HG03457 (cell line): ENCODE measurements at regions not wholly inside any gene's neighbourhood (a gene's known extent, or its start where the extent isn't known, plus 50 kb on each side); places are given as distances from the start of the nearest gene placed in this dataset.
A peak's percentile ranks its signal among the peaks of the same experiment; 100 is the strongest.
"Not testable (repeated sequence)": the region's sequence is repeated elsewhere in the genome, so short reads cannot be mapped to it uniquely, and the experiment has no call there.

ENCODE experiments used
- ATAC-seq: cut with Tn5 transposase; IDR thresholded peaks from one replicate; pipeline ENCODE4 v1.9.1; 2021; ENCODE audit warnings: moderate number of reproducible peaks; ENCODE audit not compliant: unreplicated experiment

DNA sequence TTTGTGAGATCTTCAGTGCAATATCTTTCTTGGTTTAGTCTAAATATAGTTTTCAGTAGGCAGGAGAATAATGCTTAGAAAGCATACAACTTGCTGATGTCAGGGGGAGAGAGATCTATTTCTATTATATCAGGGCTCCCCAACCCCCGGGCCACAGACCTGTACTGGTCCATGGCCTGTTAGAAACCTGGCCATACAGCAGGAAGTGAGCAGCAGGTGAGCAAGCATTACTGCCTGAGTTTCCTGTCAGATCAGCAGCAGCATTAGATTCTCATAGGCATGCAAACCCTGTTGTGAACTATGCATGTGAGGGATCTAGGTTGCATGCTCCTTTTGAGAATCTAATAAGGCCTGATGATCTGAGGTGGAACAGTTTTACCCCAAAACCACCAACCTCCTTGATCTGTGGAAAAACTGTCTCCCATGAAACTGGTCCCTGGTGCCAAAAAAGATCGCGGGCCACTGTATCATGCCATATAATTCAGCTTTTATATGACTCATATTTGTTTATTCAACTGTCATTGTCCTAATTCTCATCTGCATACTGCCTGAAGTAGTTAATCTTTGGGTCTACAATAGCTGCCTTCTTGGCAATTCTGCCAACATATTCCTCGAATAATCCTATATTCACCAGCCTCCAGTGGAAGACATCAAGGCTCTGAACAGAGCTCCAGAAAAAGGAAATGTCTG, 163.6 kb upstream of the DYRK2 start:
- ATAC-seq = no peak

GRCh38 chr12:67486671-67487070, 161.9 kb upstream of the DYRK2 start:
- ATAC-seq = no peak

DNA sequence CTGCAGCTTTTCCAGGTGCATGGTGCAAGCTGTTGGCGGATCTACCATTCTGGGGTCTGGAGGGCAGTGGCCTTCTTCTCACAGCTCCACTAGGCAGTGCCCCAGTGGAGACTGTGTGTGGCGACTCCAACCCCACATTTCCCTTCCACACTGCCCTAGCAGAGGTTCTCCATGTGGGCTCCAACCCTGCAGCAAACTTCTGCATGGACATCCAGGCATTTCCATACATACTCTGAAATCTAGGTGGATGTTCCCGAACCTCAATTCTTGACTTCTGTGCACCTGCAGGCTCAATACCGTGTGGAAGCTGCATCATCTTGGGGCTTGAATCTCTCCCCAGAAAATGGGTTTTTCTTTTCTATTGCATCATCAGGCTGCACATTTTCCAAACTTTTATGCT, 160.2 kb upstream of the DYRK2 start:
- ATAC-seq = not testable (repeated sequence)

DNA sequence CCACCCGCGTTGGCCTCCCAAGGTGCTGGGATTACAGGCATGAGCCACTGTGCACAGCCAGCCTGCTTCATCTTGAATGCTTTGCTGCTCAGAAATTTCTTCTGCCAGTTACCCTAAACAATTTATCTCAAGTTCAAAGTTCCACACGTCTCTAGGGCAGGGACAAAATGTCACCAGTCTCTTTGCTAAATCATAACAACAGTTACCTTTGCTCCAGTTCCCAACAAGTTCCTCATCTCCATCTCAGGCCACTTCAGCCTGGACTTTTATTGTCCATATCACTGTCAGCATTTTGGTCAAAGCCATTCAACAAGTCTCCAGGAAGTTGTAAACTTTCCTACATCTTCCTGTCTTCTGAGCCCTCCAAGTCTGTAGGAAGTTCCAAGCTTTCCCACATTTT, 159.5 kb upstream of the DYRK2 start:
- no peak for ATAC-seq

- no peak for ATAC-seq
Observed at GRCh38 chr12:67496581-67496980, 152.0 kb upstream of the DYRK2 start.

- ATAC-seq = no peak
Observed at GRCh38 chr12:67498991-67499390, 149.6 kb upstream of the DYRK2 start.

DNA sequence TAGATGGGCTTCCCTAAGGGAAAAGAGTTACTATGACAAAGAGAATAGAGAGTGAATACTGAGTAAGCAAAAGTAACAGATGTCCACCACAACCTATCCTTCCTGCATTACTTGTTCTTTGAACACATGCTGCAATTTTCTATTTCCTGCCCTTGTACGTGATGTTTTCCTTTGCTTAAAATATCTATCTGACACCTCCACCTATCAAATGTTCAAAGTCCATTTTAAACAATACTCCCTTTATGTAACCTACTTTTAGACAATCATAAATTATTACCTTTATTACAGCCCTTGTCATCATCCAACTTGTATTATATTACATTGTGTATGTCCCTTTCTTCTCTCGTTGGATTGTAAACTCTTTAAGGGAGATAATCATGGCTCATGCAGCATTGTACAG, 147.2 kb upstream of the DYRK2 start:
- no peak for ATAC-seq

GRCh38 chr12:67504026-67504425, 144.5 kb upstream of the DYRK2 start:
- no peak for ATAC-seq

DNA sequence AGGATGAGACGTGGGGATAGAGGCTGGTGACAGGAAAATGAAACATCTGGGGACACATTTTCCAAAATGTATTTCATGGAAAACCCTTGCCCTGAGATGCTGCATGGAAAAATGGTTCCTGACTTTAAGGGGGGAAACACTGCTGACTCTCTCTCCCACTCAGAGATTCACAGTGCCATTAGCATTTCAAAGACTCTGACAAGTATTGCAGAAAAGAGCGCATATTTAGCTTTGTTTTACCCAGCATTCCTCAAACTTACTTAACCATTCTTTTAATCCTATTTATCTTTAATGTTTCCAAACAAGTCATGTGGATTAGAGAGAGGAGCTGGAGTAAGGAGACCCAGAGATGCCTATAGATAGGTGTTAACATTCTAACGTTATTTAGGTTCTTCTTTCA, 141.8 kb upstream of the DYRK2 start:
- no peak for ATAC-seq

- ATAC-seq = no peak
Observed at GRCh38 chr12:67508830-67509229, 139.7 kb upstream of the DYRK2 start.

DNA sequence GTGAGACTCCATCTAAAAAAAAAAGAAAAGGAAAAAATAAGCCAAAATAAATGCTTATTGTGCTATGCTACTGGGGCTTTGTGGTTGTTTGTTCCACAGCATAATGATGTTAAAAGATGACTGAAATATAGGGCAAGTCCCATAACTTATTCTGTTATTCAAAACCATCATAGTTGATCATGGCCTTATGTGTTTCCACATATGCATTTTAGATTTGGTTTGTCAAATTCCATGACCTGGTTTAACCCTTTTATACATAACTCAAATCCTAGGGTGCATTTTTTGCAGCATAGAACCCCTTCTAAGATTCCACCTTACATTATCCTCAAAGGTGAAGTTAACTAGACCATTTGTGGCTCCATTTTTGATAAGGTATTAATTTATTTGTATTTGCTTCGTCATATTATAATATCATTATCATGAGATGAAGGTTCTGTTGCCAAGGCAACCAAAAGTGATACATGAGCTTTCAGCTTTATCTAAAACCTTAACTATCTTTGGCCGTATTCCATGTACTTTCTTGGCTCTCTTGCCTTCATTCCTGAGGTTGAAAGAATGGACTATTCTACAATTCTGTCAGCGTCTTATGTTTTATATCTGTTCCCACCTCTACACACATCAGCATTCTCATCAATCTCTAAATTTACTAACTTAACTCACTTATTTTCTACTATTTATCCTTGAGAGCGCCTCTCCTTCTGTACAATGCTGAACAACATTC, 138.7 kb upstream of the DYRK2 start:
- no peak for ATAC-seq

DNA sequence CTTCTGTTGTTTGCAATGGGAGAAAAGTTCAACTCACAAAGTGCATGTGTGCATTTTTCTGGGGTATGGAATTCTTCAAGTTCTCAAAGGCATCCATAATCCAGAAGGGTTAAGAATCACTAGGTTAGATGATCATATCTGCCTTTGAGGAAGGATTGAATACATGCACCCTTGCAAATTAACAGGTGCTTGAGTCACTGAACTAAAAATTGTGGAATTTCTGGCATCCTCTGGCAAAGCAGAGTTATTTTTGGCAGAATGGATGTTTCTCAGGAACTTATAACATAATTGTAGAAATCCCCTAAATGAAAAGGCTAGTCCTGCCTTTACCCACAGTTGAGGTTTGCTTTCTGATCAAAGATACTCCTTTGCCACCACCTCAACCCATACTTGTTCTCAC, 136.5 kb upstream of the DYRK2 start:
- no peak for ATAC-seq

DNA sequence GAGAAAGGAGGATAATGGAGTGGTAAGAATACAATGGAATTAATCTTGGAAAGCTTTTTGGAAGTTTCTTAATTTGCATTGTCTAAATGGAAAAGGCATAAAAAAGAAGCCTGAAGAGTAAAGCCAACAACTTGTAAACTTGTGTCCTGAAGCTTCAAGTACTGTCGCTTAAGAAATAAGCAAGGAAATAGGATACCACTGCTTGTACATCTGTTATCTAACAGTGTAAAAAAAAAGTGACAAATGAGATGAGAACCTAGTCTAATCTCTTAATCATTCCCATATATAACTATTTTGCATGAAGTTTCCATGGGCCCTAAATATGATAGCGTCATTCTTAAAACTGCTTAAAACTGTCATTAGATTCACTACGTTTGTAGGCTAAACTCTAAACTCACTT, 134.0 kb upstream of the DYRK2 start:
- ATAC-seq = no peak

GRCh38 chr12:67515679-67516340, 132.7 kb upstream of the DYRK2 start:
- peak; percentile 81 for ATAC-seq

GRCh38 chr12:67517181-67517887, 131.2 kb upstream of the DYRK2 start:
- ATAC-seq = no peak

- no peak for ATAC-seq
Observed at GRCh38 chr12:67519484-67520433, 128.8 kb upstream of the DYRK2 start.

- ATAC-seq = no peak
Observed at GRCh38 chr12:67520606-67521005, 127.9 kb upstream of the DYRK2 start.

- no peak for ATAC-seq
Observed at GRCh38 chr12:67522222-67522621, 126.3 kb upstream of the DYRK2 start.

DNA sequence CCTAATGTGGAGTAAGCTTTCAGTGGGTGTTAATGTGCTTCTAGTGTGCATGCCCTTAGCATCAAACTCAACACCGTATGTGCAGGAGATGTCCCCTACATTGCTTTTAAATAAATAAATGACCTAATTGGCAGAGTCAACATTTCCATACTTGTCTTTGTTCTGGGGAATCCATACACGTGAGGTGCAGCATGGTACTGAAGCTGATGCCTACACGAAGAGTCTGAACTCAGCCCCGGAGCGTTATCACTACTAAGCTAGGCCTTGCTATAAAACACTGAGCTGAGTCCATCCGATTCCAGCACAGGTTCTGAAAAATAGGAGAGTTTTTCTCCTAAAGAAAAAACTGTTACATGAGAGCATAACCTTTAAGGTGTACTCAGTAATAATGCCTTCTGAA, 125.0 kb upstream of the DYRK2 start:
- no peak for ATAC-seq

- ATAC-seq = no peak
Observed at GRCh38 chr12:67524861-67525616, 123.5 kb upstream of the DYRK2 start.
